Suprapubic skin (tissue), 3 donors: ENCODE measurements at regions not wholly inside any gene's neighbourhood (a gene's known extent, or its start where the extent isn't known, plus 50 kb on each side); places are given as distances from the start of the nearest gene placed in this dataset.

ENCODE experiments used
- CTCF ChIP-seq, 2 donors: fragments of 200-600 bp in 1 of 2; fragments of 450-650 bp in 1 of 2; sonication (generic) in 1 of 2; IDR thresholded peaks; one replicate each; pipeline ENCODE4 v1.5.1; 2016 to 2019; ENCODE audit warnings: antibody characterized with exemption in 2 of 2, mild to moderate bottlenecking in 1 of 2, moderate library complexity in 1 of 2
- POLR2A ChIP-seq, 2 donors: fragments of 450-650 bp; IDR thresholded peaks; one replicate each; pipeline ENCODE4 v1.6.1; 2017; ENCODE audit warnings: antibody characterized with exemption in 2 of 2, mild to moderate bottlenecking in 2 of 2, moderate library complexity in 2 of 2

GRCh38 chr1:11418056-11418455, 60.9 kb upstream of the DISP3 start:
- TF ChIP-seq CTCF (IDR thresholded peaks at IDR 0.05) (no peak), POLR2A (IDR thresholded peaks at IDR 0.05) (no peak)
